HG02642 (cell line): ENCODE measurements at regions not wholly inside any gene's neighbourhood (a gene's known extent, or its start where the extent isn't known, plus 50 kb on each side); places are given as distances from the start of the nearest gene placed in this dataset.
"Not testable (repeated sequence)": the region's sequence is repeated elsewhere in the genome, so short reads cannot be mapped to it uniquely, and the experiment has no call there.

Experiments used
- ATAC-seq: cut with Tn5 transposase; IDR thresholded peaks from one replicate; pipeline ENCODE4 v1.9.1; 2021; ENCODE audit warnings: mild to moderate bottlenecking; ENCODE audit not compliant: unreplicated experiment, poor library complexity

DNA sequence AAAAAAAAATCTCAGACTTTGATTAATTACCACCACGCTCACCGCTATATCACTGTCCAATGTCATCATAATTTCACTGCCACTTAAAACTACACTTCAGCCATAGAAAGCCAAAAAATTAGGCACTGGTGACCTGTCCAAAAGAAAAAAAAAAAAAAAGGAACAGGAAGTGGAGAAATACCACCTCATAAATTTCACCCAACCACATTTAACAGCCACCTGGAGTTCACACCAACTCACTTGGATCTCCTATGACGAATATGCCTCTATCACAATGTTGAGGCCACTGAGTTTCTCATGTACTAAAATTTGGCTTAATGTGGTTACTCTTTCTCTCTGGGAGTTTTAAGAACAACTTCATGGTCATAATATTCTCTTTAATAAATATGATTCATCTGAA is 237.5 kb upstream of the RSPO3 start:
- no peak for ATAC-seq

DNA sequence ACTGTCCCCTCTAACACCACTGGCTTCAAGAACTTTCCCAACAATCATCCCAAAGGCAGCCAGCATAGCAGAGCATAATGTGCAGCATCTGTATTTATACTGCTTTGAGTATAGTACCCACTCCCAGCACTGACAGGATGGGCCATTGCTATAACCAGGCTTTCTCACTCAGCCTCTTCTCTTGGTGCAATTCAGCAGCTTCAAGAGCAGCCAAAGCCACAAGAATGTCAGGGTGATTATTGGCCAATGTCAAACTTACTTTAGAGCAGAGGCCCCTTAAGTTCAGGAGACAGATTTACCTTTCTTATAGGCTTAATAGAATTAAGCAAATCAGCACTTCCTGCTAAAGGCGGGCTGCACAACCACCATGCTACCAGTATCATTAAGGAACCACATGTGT is 232.4 kb upstream of the RSPO3 start:
- ATAC-seq = no peak

DNA sequence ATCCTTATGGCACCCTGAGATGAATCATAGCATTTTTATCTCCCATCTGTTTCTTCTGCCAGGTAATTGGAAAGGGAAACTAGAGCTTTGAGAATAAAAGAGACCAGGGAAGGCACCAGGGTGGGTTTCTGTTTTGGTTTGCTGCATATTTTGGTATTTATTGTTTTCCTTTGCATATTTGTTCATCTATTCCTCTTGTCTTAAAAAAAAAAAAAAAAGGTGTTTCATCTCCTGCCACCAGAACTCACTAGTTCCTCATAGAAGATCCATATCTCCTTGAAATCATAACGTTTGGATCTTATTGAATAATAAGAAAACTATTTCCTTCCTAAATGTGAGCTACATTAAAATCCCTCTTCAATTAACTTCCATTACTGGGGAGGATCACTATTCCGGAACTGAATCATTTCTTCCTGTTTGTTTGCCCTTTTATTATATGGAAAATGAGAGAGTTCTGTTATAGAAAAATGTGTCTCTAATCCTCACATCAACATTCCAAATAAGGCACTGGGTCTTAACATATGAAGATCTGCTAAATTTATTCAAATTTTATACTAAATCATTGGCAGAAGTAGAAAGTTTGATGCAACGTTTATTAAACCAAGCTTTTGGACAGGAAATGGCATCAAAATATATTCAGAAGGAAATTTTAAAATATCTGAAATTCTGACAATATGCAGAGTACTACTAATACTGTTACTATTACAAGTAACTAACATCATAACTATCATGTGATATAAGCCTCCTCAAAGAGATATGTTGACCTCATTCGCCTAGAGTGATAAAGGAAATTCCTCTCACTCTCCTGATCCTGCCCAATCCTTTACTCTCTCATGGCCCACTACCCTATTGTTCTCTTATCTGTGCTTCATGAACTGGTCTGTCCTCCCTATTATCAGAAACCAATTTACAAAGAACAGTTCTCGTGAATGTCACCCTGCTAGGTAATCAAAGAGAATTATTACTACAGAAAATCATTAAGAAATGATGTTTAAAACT is 229.4 kb upstream of the RSPO3 start:
- no peak for ATAC-seq

DNA sequence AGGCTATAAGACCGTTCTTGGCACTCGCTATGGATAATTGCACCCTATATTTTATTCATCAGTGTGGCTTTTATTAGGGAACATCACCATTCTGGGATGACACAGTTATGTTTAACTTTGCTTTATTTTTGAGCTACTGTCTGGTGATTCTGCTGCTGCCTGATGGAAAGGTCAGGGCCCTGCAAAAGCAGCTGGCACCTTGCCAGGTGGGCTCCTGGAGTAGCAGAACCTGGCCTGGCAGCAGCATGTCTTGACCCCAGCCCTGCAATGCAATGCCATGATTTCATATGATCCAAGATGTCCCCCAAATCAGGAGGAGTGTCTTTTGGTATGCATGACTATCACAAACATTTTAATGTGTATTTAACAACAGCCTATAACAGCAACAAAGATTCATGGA is 228.4 kb upstream of the RSPO3 start:
- no peak for ATAC-seq

GRCh38 chr6:126891158-126891557 is 227.3 kb upstream of the RSPO3 start:
- ATAC-seq = no peak

DNA sequence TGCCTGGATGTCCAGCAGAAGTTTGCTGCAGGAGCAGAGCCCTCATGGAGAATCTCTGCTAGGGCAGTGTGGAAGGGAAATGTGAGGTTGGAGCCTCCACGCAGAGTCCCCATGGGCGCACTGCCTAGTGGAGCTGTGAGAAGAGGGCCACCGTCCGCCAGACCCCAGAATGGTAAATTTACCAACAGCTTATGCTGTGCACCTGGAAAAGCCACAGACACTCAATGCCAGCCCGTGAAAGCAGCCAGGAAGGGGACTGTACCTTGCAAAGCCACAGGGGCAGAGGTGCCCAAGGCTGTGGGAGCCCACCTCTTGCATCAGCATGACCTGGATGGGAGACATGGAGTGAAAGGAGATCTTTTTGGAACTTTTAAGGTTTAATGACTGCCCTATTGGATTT is 225.6 kb upstream of the RSPO3 start:
- not testable (repeated sequence) for ATAC-seq

DNA sequence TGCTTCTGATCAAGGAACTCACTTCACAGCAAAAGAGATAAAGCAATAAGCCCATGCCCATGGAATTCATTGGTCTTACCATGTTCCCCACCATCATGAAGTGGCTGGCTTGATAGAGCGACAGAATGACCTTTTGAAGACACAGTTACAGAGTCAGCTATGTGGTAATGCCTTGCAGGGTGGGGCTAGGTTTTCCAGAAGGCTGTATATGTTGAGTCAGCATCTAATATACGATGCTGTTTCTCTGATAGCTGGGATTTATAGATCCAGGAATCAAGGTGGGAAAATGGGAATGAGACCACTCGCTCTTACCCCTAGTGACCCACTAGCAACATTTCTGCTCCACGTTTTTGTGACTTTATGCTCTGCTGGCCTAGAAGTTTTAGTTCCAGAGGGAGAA is 220.7 kb upstream of the RSPO3 start:
- no peak for ATAC-seq

GRCh38 chr6:126904176-126904575 is 214.3 kb upstream of the RSPO3 start:
- ATAC-seq = no peak

DNA sequence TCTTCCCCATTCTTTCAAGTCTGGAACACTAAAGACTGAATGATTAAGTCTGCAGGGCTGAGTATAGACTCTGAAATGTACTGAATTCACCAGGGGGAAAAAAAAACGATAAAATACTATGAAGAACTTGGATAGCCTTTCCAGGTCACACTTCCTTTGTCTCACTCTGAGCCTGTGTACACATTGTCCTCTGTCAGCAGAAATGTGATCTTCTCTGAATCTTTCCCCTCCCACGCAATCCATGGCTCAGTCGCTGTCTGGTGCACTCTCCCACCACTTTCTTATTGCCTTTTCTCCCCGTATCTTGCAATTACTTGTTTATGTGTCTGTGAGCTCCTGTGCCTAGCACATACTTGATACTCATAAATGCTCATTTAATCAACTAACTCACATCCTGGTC is 212.6 kb upstream of the RSPO3 start:
- no peak for ATAC-seq

- ATAC-seq = no peak
These were observed 211.2 kb upstream of the RSPO3 start for GRCh38 chr6:126907312-126907711.

DNA sequence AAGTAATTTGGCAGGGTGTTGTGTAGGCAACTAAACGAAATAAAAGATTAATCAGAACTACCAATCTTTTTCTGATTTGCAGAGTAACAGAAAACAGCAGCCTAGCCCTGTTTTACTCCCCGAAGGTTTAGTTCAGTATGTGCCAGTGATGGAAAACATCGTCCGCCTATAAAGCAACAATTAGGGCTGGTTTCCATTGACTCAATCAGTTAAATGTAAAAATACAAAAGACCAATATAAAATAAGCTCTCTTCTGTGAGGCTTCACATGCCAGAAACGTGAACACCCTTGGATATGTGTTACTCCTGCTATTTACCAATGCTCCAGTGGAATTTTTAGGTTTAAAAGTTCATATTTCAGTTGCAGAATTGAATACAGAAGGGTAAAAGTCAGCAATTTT is 210.5 kb upstream of the RSPO3 start:
- ATAC-seq = no peak

- no peak for ATAC-seq
These were observed 209.0 kb upstream of the RSPO3 start for GRCh38 chr6:126909493-126909892.

DNA sequence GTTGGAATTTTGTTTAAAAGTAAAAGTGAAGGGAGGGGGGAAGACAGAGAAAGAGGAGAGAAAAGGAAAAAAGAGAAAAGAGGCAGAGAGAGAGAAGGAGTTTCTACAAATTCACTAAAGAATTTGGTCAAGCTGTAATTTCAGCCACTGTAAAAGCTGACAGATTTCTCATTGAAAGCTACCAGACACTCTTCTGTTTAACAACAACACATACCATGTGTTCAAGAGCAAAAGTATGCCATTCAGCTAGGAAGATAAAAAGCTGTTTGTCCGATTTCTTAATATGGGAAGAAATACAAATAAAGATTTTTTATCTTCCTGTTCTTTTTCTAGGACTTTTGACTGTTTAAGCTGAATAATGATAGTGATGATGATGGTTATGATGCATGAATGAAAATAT is 204.8 kb upstream of the RSPO3 start:
- no peak for ATAC-seq

DNA sequence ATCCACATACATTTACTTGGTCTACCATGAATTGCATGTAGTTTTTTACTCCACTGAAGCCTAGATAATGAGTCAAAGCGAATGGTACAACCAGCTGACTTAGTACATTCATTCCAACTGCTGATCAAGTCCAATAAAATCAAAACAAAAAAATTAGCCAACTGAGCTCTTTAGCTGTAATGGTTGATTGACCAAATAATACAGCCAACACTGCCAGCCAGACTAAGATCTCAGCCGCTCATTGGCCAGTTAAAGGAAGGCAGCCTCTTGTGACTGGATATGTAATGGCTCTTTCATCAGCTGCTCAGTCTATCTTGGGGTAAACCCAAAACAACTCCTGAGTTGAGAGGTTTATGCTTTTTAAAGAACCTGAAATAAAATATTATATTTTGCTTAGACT is 204.3 kb upstream of the RSPO3 start:
- ATAC-seq = no peak

GRCh38 chr6:126914801-126915200 is 203.7 kb upstream of the RSPO3 start:
- no peak for ATAC-seq

DNA sequence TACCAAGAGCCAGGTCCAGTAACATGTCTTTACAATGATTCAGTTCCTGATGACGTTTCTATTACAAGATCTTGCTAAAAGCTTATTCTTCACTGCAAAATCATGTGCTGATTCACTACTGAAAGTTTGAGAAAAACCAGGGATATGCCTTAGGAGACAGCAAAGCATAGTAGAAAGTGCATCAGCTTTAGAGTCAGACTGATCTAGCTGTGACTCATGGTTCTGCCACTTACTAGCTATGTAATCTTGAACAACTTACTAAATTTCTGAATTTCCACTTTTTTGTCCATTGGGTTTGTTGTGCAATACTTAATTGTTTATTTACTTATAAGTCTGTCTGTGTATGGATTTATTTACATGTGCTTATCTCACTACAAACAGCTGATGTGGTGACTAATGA is 198.5 kb upstream of the RSPO3 start:
- ATAC-seq = no peak

DNA sequence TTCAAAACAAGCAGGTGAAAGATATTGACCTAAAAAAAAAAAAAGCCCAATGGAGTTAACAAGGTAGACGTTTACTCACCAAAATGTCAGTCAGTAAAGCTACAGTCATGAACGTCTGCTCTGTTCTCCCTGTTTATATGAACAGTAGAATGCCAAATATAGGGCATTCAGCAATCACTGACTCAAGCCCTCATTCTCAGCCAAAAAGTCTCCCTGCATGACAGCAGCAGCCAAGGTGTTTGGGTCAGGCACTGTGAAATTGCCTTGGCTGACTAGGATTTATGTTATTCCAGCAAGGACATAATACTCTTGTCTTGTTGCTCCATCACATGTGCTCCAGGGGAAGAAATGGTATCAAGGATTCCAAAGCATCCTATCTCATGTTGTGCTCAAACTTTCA is 194.7 kb upstream of the RSPO3 start:
- no peak for ATAC-seq

GRCh38 chr6:126926926-126927325 is 191.5 kb upstream of the RSPO3 start:
- no peak for ATAC-seq

GRCh38 chr6:126927841-126928240 is 190.6 kb upstream of the RSPO3 start:
- ATAC-seq = no peak

GRCh38 chr6:126937426-126937825 is 181.0 kb upstream of the RSPO3 start:
- ATAC-seq = no peak

DNA sequence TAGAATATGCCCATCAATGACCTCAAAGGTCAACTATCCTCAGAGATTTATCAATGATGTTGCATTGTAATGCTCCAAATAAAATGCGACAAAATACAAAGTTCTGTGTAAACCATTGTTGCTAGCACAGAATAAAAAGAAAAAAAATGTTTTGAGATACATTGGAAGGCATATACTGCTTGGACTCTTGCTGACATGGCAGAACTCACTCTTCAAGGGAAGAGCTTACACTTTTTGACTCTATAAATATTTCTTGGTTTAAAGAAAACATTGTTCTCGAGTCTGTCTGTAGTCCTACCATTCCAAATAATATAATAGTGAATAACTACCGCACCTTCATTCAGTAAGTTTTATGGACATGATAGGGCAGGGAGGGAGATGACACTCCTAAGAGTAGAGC is 178.7 kb upstream of the RSPO3 start:
- no peak for ATAC-seq

DNA sequence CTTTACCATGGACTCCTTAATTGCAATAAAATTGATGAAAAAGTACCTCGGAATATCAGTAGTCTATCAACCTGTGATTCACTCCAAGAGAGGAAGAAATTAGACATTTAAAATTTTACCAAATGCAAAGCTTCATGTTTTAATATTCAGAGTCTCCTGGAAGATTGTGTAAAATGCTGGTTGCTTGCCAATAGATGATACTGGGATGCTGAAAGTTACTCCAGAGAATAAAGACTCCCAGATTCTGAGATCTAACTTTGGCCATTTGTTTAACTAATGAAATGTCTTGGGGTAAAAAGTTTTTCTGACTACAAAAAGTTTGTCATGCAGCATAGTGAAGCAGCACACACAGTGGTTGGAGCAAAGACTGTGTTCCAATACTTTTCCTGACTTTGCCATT is 176.7 kb upstream of the RSPO3 start:
- no peak for ATAC-seq
